ENCODE measurements at regions not wholly inside any gene's neighbourhood (a gene's known extent, or its start where the extent isn't known, plus 50 kb on each side); places are given as distances from the start of the nearest gene placed in this dataset.

DNA sequence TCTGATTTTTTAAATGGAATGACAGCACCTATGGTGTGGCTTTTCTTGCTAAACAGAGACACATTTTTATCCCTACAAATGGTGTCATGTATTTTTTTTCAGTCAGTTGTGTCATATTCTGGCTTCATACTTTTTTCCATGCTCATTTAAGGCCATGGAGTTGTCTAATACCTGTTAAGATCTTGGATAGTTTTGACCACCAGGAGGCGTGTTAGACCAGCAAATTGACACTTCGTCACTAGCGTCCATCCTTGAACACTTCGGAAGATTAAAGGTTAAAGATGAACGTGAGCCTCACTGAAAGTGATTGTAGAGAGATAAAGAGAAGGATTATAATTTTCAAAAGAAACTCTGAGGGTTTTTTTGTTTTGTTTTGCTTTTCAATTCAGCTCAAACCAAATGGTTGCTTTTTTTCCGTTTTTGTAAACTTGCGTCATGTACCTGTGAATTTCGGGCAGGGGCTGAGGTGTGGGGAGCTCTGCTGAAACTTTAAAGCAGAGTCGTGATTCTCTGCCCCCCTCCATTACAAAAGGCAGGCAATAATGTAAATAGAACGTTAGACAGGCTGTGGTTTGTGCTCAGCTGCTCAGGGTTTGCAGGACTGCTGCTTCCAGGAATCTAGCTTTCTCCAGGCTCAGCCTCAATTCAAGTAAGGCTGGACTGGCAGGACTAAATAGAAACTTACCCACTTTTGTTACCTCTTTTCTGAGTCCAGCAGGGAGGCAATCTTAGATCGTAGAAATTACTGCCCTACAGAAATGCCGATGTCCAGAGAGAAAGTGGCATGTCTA lies 245.1 kb downstream of the FOXA2 start:
- no peaks in the 10 kb centered on the region for H3K9me3 ChIP-seq (ENCODE audit: insufficient read depth, low read depth, low read length)
- DNase-seq (ENCODE audit: low read depth) (peak; percentile 18), FAIRE-seq (peak; percentile 73)
- no peaks in the 10 kb centered on the region for H3K4me1 ChIP-seq (ENCODE audit: insufficient read depth, low read length)
- no peak overlapping the region for H3K4me3 ChIP-seq (ENCODE audit: insufficient read depth, low read depth, low read length)
- H3K27ac Mint-ChIP-seq (ENCODE audit: unreplicated experiment), result no peak overlapping the region
- H3K27me3 Mint-ChIP-seq (ENCODE audit: low read depth, unreplicated experiment), result peaks cover 42% of the 10 kb centered on the region
- H3K27ac ChIP-seq (ENCODE audit: low read depth, low read length), result no peak overlapping the region
- H4K20me1 ChIP-seq (ENCODE audit: insufficient read depth, low read length), result no peaks in the 10 kb centered on the region
- no peaks in the 10 kb centered on the region for H3K36me3 Mint-ChIP-seq (ENCODE audit: low read depth, unreplicated experiment)
- H3K79me2 ChIP-seq (ENCODE audit: insufficient read depth, low read length), result no peaks in the 10 kb centered on the region
- H3K27me3 ChIP-seq (ENCODE audit: insufficient read depth, low read length), result no peaks in the 10 kb centered on the region
- TF ChIP-seq, protein P1, sequence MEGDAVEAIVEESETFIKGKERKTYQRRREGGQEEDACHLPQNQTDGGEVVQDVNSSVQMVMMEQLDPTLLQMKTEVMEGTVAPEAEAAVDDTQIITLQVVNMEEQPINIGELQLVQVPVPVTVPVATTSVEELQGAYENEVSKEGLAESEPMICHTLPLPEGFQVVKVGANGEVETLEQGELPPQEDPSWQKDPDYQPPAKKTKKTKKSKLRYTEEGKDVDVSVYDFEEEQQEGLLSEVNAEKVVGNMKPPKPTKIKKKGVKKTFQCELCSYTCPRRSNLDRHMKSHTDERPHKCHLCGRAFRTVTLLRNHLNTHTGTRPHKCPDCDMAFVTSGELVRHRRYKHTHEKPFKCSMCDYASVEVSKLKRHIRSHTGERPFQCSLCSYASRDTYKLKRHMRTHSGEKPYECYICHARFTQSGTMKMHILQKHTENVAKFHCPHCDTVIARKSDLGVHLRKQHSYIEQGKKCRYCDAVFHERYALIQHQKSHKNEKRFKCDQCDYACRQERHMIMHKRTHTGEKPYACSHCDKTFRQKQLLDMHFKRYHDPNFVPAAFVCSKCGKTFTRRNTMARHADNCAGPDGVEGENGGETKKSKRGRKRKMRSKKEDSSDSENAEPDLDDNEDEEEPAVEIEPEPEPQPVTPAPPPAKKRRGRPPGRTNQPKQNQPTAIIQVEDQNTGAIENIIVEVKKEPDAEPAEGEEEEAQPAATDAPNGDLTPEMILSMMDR (IDR thresholded peaks at IDR 0.05; ENCODE audit: insufficient read depth, low read depth, low read length), result peak; percentile 77
- TF ChIP-seq EZH2 (IDR thresholded peaks at IDR 0.05; ENCODE audit: insufficient read depth, low read length), result no peak
- no peaks in the 10 kb centered on the region for H3K36me3 ChIP-seq (ENCODE audit: insufficient read depth, low read length)
- H3K4me3 Mint-ChIP-seq (ENCODE audit: unreplicated experiment), result peak overlapping the region; percentile 73
- H3K4me2 ChIP-seq (ENCODE audit: low read length), result no peak overlapping the region
- H3K4me1 Mint-ChIP-seq (ENCODE audit: low read depth, unreplicated experiment), result peaks cover 16% of the 10 kb centered on the region
- no peak overlapping the region for H3K9ac ChIP-seq (ENCODE audit: low read length)
- H2AFZ ChIP-seq (ENCODE audit: low read depth, low read length), result no peak overlapping the region
- H3K9me3 Mint-ChIP-seq (ENCODE audit: unreplicated experiment), result no peaks in the 10 kb centered on the region

DNA sequence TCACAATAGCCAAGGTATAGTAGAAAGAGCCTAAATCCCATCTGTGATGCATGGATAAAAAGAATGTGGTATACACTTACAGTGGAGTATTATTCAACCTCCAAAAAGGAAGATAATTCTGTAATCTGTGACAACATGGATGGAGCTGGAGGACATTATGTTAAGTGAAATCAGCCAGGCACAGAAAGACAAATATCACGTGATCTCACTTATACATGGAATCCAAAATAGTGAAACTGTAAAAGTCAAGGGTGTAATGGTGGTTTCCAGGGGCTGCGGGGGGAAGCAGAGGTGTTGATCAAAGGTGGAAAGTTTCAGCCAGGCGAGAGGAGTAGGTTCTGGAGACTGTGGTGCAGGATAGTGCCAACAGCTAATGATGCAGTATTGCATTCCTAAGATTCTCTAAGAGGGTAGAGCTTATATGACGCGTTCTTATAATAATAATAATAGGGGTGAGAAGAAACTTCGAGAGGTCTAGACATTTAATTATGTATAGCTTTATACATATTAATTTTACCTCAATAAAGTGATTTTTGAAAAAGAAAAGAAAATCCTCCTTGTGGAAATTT lies 246.1 kb downstream of the FOXA2 start:
- H3K9me3 ChIP-seq (ENCODE audit: insufficient read depth, low read depth, low read length), result no peaks in the 10 kb centered on the region
- no peaks in the 10 kb centered on the region for H3K36me3 ChIP-seq (ENCODE audit: insufficient read depth, low read length)
- FAIRE-seq, result no peak
- Mint-ChIP-seq H3K4me3 (ENCODE audit: unreplicated experiment) (no peak overlapping the region), H3K36me3 (ENCODE audit: low read depth, unreplicated experiment) (no peaks in the 10 kb centered on the region), H3K27ac (ENCODE audit: unreplicated experiment) (no peak overlapping the region), H3K4me1 (ENCODE audit: low read depth, unreplicated experiment) (peaks cover 16% of the 10 kb centered on the region), H3K9me3 (ENCODE audit: unreplicated experiment) (no peaks in the 10 kb centered on the region), H3K27me3 (ENCODE audit: low read depth, unreplicated experiment) (peaks cover 48% of the 10 kb centered on the region)
- no peak overlapping the region for H3K4me2 ChIP-seq (ENCODE audit: low read length)
- H3K4me3 ChIP-seq (ENCODE audit: insufficient read depth, low read depth, low read length), result no peak overlapping the region
- no peaks in the 10 kb centered on the region for H4K20me1 ChIP-seq (ENCODE audit: insufficient read depth, low read length)
- no peak overlapping the region for H3K9ac ChIP-seq (ENCODE audit: low read length)
- H2AFZ ChIP-seq (ENCODE audit: low read depth, low read length), result no peak overlapping the region
- H3K79me2 ChIP-seq (ENCODE audit: insufficient read depth, low read length), result no peaks in the 10 kb centered on the region
- DNase-seq (ENCODE audit: low read depth), result no peak
- TF ChIP-seq, protein P1 (IDR thresholded peaks at IDR 0.05; ENCODE audit: insufficient read depth, low read depth, low read length), result no peak
- no peak for TF ChIP-seq EZH2 (IDR thresholded peaks at IDR 0.05; ENCODE audit: insufficient read depth, low read length)
- no peaks in the 10 kb centered on the region for H3K4me1 ChIP-seq (ENCODE audit: insufficient read depth, low read length)
- no peak overlapping the region for H3K27ac ChIP-seq (ENCODE audit: low read depth, low read length)
- no peaks in the 10 kb centered on the region for H3K27me3 ChIP-seq (ENCODE audit: insufficient read depth, low read length)

DNA sequence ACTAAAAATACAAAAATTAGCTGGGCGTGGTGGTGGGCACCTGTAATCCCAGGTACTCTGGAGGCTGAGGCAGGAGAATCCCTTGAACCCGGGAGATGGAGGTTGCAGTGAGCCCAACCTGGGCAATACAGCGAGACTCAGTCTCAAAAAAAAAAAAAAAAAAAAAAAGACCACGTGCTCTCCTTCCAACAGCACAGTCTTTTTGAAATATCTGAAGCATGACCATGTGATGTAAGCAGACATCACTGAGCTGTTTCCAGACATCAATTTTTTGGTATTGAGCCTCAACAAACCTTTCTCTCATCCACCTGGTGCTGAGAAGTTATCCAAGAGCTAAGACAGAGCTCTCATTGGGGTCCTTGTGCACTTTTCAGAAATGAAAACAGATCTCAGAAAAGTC lies 249.2 kb downstream of the FOXA2 start:
- no peak overlapping the region for H3K27ac Mint-ChIP-seq (ENCODE audit: unreplicated experiment)
- FAIRE-seq (no peak), DNase-seq (ENCODE audit: low read depth) (no peak)
- no peak overlapping the region for H3K4me3 Mint-ChIP-seq (ENCODE audit: unreplicated experiment)
- H3K9me3 ChIP-seq (ENCODE audit: insufficient read depth, low read depth, low read length), result no peaks in the 10 kb centered on the region
- H3K4me2 ChIP-seq (ENCODE audit: low read length), result no peak overlapping the region
- H3K27me3 Mint-ChIP-seq (ENCODE audit: low read depth, unreplicated experiment), result peaks cover 64% of the 10 kb centered on the region
- no peaks in the 10 kb centered on the region for H4K20me1 ChIP-seq (ENCODE audit: insufficient read depth, low read length)
- no peaks in the 10 kb centered on the region for H3K27me3 ChIP-seq (ENCODE audit: insufficient read depth, low read length)
- no peaks in the 10 kb centered on the region for H3K36me3 Mint-ChIP-seq (ENCODE audit: low read depth, unreplicated experiment)
- H2AFZ ChIP-seq (ENCODE audit: low read depth, low read length), result no peak overlapping the region
- H3K9me3 Mint-ChIP-seq (ENCODE audit: unreplicated experiment), result no peaks in the 10 kb centered on the region
- no peak overlapping the region for H3K27ac ChIP-seq (ENCODE audit: low read depth, low read length)
- H3K4me1 Mint-ChIP-seq (ENCODE audit: low read depth, unreplicated experiment), result peaks cover 7% of the 10 kb centered on the region
- H3K9ac ChIP-seq (ENCODE audit: low read length), result no peak overlapping the region
- no peaks in the 10 kb centered on the region for H3K4me1 ChIP-seq (ENCODE audit: insufficient read depth, low read length)
- no peaks in the 10 kb centered on the region for H3K36me3 ChIP-seq (ENCODE audit: insufficient read depth, low read length)
- TF ChIP-seq, protein P1 (IDR thresholded peaks at IDR 0.05; ENCODE audit: insufficient read depth, low read depth, low read length), result no peak
- TF ChIP-seq EZH2 (IDR thresholded peaks at IDR 0.05; ENCODE audit: insufficient read depth, low read length), result no peak
- H3K4me3 ChIP-seq (ENCODE audit: insufficient read depth, low read depth, low read length), result no peak overlapping the region
- H3K79me2 ChIP-seq (ENCODE audit: insufficient read depth, low read length), result no peaks in the 10 kb centered on the region

Measured in astrocyte (in vitro differentiated cells and primary cell).